ENCODE measurements at regions not wholly inside any gene's neighbourhood (a gene's known extent, or its start where the extent isn't known, plus 50 kb on each side); places are given as distances from the start of the nearest gene placed in this dataset.

GRCh38 chr11:122192634-122193255, 76.7 kb upstream of the BLID start:
- no peak overlapping the region for H3K4me3 ChIP-seq (ENCODE audit: low read depth, low read length)
- no peak for TF ChIP-seq CTCF (IDR thresholded peaks at IDR 0.05; ENCODE audit: borderline replicate concordance, insufficient read depth, low read depth, low read length)

GRCh38 chr11:122190768-122191167, 74.8 kb upstream of the BLID start:
- H3K4me3 ChIP-seq (ENCODE audit: low read depth, low read length), result no peak overlapping the region

GRCh38 chr11:122189229-122189628, 73.2 kb upstream of the BLID start:
- no peak overlapping the region for H3K4me3 ChIP-seq (ENCODE audit: low read depth, low read length)
- TF ChIP-seq CTCF (IDR thresholded peaks at IDR 0.05; ENCODE audit: borderline replicate concordance, insufficient read depth, low read depth, low read length), result no peak

More at GRCh38 chr11:122190768-122191167, 74.8 kb upstream of the BLID start:
- no peak for TF ChIP-seq CTCF (IDR thresholded peaks at IDR 0.05; ENCODE audit: borderline replicate concordance, insufficient read depth, low read depth, low read length)

- TF ChIP-seq CTCF (IDR thresholded peaks at IDR 0.05; ENCODE audit: borderline replicate concordance, insufficient read depth, low read depth, low read length), result no peak
Measured at GRCh38 chr11:122187373-122188165, 71.6 kb upstream of the BLID start.

GRCh38 chr11:122186439-122187080, 70.5 kb upstream of the BLID start:
- H3K4me3 ChIP-seq (ENCODE audit: low read depth, low read length), result no peak overlapping the region
- no peak for TF ChIP-seq CTCF (IDR thresholded peaks at IDR 0.05; ENCODE audit: borderline replicate concordance, insufficient read depth, low read depth, low read length)

More at GRCh38 chr11:122187373-122188165, 71.6 kb upstream of the BLID start:
- H3K4me3 ChIP-seq (ENCODE audit: low read depth, low read length), result no peak overlapping the region

- TF ChIP-seq CTCF (IDR thresholded peaks at IDR 0.05; ENCODE audit: borderline replicate concordance, insufficient read depth, low read depth, low read length), result no peak
- H3K4me3 ChIP-seq (ENCODE audit: low read depth, low read length), result no peak overlapping the region
Measured at GRCh38 chr11:122183933-122184332, 67.9 kb upstream of the BLID start.
